ENCODE measurements at regions not wholly inside any gene's neighbourhood (a gene's known extent, or its start where the extent isn't known, plus 50 kb on each side); places are given as distances from the start of the nearest gene placed in this dataset.

- no peak for DNase-seq
Observed at GRCh38 chr10:3908183-3908582, 123.2 kb upstream of the KLF6 start.

- DNase-seq, result no peak
Observed at GRCh38 chr10:3907514-3907913, 122.5 kb upstream of the KLF6 start.

- DNase-seq, result no peak
Observed at GRCh38 chr10:3906511-3907111, 121.6 kb upstream of the KLF6 start.

GRCh38 chr10:3904419-3904960 lies 119.5 kb upstream of the KLF6 start:
- no peak for DNase-seq

GRCh38 chr10:3902809-3903410 lies 117.9 kb upstream of the KLF6 start:
- DNase-seq, result peak; percentile 55

- DNase-seq, result no peak
Observed at GRCh38 chr10:3902054-3902808, 117.2 kb upstream of the KLF6 start.

GRCh38 chr10:3901370-3901769 lies 116.4 kb upstream of the KLF6 start:
- no peak for DNase-seq

- no peak for DNase-seq
Observed at GRCh38 chr10:3900391-3900790, 115.4 kb upstream of the KLF6 start.

- no peak for DNase-seq
Observed at GRCh38 chr10:3898821-3899220, 113.8 kb upstream of the KLF6 start.

- peak; percentile 56 for DNase-seq
Observed at GRCh38 chr10:3897156-3897555, 112.1 kb upstream of the KLF6 start.

GRCh38 chr10:3896161-3896560 lies 111.2 kb upstream of the KLF6 start:
- DNase-seq, result no peak

GRCh38 chr10:3895045-3895631 lies 110.1 kb upstream of the KLF6 start:
- no peak for DNase-seq

- DNase-seq, result no peak
Observed at GRCh38 chr10:3893901-3894563, 109.0 kb upstream of the KLF6 start.

GRCh38 chr10:3892440-3893425 lies 107.7 kb upstream of the KLF6 start:
- DNase-seq, result peak; percentile 56

- no peak for DNase-seq
Observed at GRCh38 chr10:3891396-3891795, 106.4 kb upstream of the KLF6 start.

- no peak for DNase-seq
Observed at GRCh38 chr10:3890602-3891352, 105.8 kb upstream of the KLF6 start.

GRCh38 chr10:3889961-3890522 lies 105.0 kb upstream of the KLF6 start:
- peak; percentile 82 for DNase-seq

- peak; percentile 74 for DNase-seq
Observed at GRCh38 chr10:3887885-3888476, 103.0 kb upstream of the KLF6 start.

- no peak for DNase-seq
Observed at GRCh38 chr10:3887404-3887803, 102.4 kb upstream of the KLF6 start.

- peak; percentile 88 for DNase-seq
Observed at GRCh38 chr10:3886641-3887251, 101.7 kb upstream of the KLF6 start.
